BJ (cell line): ENCODE measurements at regions not wholly inside any gene's neighbourhood (a gene's known extent, or its start where the extent isn't known, plus 50 kb on each side); places are given as distances from the start of the nearest gene placed in this dataset.

ENCODE experiments used
- CTCF ChIA-PET: fragments of 350-600 bp; formaldehyde crosslinking; extraction: SDS; loops from one replicate; lab custom pipeline; 2021; ENCODE audit warnings: antibody characterized with exemption, inconsistent platforms; lab: Yijun Ruan, JAX
- POLR2A ChIA-PET: fragments of 300-600 bp; sonication (Branson Sonifier 250); formaldehyde crosslinking; extraction: SDS; loops from one replicate; lab custom pipeline; 2021; ENCODE audit warnings: antibody characterized with exemption; lab: Charles Lee
- DNase-seq: peaks from one replicate; pipeline ENCODE4 v3.0.0-alpha.2; 2011; ENCODE audit warnings: low read depth
- H3K27me3 ChIP-seq: 2 replicates; pipeline ENCODE4 v1.6.0; 2011; ENCODE audit warnings: low read length; ENCODE audit not compliant: control insufficient read depth, insufficient read depth
- H3K36me3 ChIP-seq: 2 replicates; pipeline ENCODE4 v1.5.1; 2011; ENCODE audit warnings: low read length; ENCODE audit not compliant: control insufficient read depth, insufficient read depth
- H3K4me3 ChIP-seq: 2 replicates; pipeline ENCODE4 v1.5.1; 2011; ENCODE audit warnings: low read depth, mild to moderate bottlenecking, control low read depth, low read length
- TF ChIP-seq, protein P1 (sequence below): IDR thresholded peaks from 2 replicates; pipeline ENCODE4 v1.5.1; 2011; ENCODE audit warnings: low read depth, mild to moderate bottlenecking, control low read depth, inconsistent platforms, low read length, moderate library complexity; ENCODE audit not compliant: insufficient read depth

DNA sequence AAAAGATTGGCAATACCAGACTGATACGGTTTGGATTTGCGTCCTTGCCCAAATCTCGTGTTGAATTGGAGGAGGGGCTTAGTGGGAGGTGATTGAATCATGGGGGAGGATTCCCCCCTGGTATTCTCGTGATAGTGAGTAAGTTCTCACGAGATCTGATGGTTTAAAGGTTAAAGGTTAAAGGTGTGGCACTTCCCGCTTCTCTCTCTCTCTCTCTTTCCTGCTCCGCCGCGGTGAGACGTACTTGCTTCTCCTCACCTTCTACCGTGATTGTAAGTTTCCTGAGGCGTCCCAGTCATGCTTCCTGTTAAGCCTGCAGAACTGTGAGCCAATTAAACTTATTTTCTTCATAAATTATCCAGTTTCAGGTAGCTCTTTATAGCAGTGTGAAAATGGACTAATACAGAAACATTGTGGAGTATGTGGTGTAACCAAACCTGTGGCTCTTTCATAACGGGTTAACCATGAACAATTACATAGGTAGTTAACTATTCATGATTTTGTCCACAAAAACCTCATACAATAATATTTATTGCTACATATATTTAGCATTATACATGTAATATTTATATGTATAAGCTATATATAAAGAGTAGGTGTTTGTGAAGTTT, 107.5 kb downstream of the ANXA1 start:
- Histone ChIP-seq H3K36me3 (no peaks in the 10 kb centered on the region), H3K4me3 (no peak overlapping the region), H3K27me3 (no peaks in the 10 kb centered on the region)
- ChIA-PET CTCF (interaction anchor here (1.5 kb wide), 1 partner anchor 10 kb away, joined by 8 read pairs; no protein-coding TSS in a partner anchor), POLR2A (no interaction called here)
- TF ChIP-seq, protein P1, sequence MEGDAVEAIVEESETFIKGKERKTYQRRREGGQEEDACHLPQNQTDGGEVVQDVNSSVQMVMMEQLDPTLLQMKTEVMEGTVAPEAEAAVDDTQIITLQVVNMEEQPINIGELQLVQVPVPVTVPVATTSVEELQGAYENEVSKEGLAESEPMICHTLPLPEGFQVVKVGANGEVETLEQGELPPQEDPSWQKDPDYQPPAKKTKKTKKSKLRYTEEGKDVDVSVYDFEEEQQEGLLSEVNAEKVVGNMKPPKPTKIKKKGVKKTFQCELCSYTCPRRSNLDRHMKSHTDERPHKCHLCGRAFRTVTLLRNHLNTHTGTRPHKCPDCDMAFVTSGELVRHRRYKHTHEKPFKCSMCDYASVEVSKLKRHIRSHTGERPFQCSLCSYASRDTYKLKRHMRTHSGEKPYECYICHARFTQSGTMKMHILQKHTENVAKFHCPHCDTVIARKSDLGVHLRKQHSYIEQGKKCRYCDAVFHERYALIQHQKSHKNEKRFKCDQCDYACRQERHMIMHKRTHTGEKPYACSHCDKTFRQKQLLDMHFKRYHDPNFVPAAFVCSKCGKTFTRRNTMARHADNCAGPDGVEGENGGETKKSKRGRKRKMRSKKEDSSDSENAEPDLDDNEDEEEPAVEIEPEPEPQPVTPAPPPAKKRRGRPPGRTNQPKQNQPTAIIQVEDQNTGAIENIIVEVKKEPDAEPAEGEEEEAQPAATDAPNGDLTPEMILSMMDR: no peak
- DNase-seq: no peak

- Histone ChIP-seq H3K27me3 (no peaks in the 10 kb centered on the region), H3K4me3 (no peak overlapping the region), H3K36me3 (no peaks in the 10 kb centered on the region)
- DNase-seq: no peak
- ChIA-PET CTCF (no interaction called here), POLR2A (no interaction called here)
- TF ChIP-seq, protein P1: no peak
These were observed 108.8 kb downstream of the ANXA1 start for GRCh38 chr9:73260506-73260905.

- Histone ChIP-seq H3K27me3 (no peaks in the 10 kb centered on the region; the same call in 1 of the 2 replicates), H3K4me3 (no peak overlapping the region), H3K36me3 (no peaks in the 10 kb centered on the region)
- TF ChIP-seq, protein P1: no peak
- ChIA-PET CTCF (interaction anchor here (1.6 kb wide), 1 partner anchor 17 kb away, joined by 3 read pairs; no protein-coding TSS in a partner anchor), POLR2A (no interaction called here)
- DNase-seq: no peak
These were observed 113.0 kb downstream of the ANXA1 start for GRCh38 chr9:73264631-73265030.

DNA sequence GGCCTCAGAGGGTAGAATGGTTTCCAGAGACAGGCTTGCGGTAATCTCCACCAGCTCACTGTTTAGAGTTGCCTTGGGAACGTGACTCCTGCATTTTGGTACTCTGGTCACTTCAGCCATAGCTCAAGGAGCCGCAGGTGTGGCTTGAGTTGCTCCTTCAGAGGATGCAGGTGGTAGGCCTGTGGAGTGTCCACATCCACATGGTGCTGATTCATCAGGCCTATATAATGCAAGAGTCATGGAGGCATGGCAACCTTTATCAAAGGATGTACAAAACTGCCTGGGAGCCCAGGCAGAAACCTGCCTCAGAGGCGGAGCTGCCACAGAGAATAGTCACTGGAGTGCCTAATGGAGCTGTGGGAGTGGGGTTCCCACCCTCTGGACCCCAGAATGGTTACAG, 114.2 kb downstream of the ANXA1 start:
- Histone ChIP-seq H3K36me3 (no peaks in the 10 kb centered on the region), H3K27me3 (no peaks in the 10 kb centered on the region; the same call in 1 of the 2 replicates), H3K4me3 (no peak overlapping the region)
- ChIA-PET POLR2A (no interaction called here), CTCF (interaction anchor here (1.1 kb wide), 1 partner anchor 14 kb away, joined by 3 read pairs; no protein-coding TSS in a partner anchor)
- TF ChIP-seq, protein P1: no peak
- no peak for DNase-seq

DNA sequence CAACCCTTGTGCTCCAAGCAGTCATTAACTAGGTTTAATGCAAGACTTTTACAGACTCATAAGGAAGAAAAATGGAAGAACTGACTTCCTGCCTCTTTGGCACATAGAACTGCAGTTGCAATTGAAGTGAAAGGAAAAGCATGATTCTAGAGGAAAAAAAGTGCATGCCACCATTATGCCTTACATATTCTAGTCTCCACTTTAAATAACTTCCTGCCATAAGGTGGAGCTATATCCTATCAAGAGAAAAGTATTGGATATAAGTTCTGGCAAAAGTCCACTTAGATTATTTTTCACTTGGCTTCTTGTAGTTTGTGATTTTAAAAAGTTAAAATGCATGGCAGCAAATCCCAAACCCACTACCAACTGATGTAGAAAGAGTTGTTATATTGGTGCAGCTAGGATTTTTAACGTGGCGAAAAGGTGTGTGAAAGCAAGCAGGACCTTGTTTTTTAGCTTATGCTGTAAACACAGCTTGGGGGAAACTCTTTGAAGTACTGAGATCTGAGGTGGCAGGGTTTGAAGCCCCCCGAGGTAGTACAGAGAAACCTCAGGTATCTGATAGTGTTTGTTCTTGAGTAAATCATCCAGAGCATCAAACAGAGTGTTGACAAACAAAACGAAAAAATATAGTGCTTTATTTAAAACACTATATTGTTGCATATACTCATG, 117.9 kb downstream of the ANXA1 start:
- no peak overlapping the region for H3K4me3 ChIP-seq
- TF ChIP-seq, protein P1: no peak
- ChIA-PET CTCF (interaction anchor here (0.7 to 2.1 kb wide), 3 partner anchors 10 to 945 kb away, joined by 3 to 8 read pairs (median 3); no protein-coding TSS in a partner anchor), POLR2A (no interaction called here)
- no peaks in the 10 kb centered on the region for H3K36me3 ChIP-seq
- DNase-seq: no peak
- H3K27me3 ChIP-seq: no peaks in the 10 kb centered on the region; the same call in 1 of the 2 replicates
